DMS 273 (cell line): ENCODE measurements at regions not wholly inside any gene's neighbourhood (a gene's known extent, or its start where the extent isn't known, plus 50 kb on each side); places are given as distances from the start of the nearest gene placed in this dataset.
"Not testable (repeated sequence)": the region's sequence is repeated elsewhere in the genome, so short reads cannot be mapped to it uniquely, and the experiment has no call there.

ENCODE experiments used
- DNase-seq: peaks from one replicate; lab custom pipeline; 2025; ENCODE audit not compliant: unreplicated experiment; lab: John Stamatoyannopoulos, UW

DNA sequence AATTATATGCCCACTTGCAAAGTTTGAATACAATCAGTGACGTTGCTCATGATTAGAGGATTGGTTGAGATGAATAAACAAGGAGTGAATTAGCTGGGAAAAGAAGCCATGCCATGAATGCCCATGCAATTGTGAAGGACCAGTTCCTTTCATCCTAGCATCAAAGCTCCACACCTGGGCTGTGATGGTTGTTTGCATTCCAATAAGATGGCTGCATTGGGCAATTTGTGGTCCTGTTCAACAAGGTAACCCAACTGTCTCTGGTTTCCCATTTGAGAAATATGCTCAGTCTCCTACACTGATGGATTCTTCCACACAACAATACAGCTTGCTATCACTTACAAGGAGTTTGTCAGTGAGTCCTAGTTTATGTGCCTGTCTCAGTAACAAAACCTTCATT is 550.2 kb downstream of the STK39 start:
- DNase-seq: no peak

DNA sequence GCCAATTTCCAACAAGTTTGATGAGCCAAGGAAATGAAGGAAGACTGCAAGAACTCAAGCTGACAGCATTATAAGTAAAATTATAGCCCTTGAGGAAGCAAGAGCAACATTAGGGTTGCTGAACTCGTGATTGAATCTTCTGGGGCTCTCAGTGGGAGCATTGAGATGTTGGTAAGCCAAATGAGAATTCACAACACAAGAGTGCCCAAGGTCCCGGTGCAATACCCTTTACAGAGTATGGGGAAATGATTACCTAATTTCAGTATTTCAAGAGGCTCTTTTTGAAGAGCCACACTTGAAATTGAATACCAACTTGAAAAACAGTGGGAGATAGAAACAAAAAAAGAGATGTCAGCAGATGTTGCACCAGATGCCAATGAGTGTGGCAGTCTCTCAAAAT is 554.5 kb downstream of the STK39 start:
- DNase-seq: peak; percentile 28

DNA sequence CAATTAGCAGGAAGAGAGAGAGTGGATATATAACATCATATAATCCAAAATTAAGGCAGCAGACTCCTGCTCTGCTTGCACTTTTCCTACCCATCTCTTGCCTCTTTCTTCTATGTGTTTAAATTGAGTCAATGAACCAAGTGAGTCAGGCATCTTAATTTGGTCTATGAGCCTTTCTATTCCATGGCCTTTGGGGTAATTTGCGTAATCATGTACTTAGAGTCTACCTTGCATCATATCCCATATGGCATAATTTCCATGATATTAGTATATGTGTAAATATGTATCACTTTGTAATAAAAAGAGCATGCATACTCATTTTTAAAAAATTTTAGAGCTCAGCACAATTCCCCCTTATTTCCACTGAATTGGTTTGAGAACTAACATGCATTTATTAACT is 555.2 kb downstream of the STK39 start:
- DNase-seq: no peak

DNA sequence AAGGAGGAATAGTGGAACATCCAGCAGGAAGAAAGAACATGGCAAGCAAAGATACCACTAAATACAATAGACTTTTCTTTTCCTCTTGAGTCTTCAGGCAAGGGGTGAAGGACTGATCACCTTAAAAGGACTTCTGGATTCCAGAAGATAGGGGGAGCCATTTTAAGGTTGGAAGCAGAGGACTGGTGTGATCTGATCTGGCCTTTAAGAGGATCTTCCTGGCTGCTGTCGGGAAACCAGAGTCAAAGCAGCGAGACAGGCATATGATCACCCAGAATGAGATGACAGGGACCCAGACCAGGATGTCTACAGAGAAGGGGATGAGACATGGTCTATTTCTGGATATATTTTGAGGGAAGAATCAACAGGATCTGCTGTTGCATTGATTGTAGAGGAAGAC is 558.0 kb downstream of the STK39 start:
- peak; percentile 27 for DNase-seq

DNA sequence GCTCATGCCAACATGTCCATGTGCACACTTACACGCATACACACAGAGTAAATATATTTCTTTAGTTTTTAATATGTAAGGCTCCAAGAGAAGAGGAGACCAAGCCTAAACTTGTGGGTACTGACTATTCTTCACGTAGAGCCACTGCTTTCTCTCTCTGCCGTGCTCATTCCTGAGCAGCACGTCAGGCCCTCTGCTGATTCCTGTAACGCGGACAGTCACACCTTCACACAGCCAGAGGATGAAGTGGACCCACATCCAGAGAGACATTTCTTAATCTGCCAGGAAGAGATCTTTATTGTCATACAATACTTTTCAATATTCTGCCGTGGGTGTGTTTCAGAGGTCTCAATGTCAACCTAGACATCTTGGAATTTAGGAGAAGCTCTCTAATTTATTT is 560.7 kb downstream of the STK39 start:
- DNase-seq: no peak

DNA sequence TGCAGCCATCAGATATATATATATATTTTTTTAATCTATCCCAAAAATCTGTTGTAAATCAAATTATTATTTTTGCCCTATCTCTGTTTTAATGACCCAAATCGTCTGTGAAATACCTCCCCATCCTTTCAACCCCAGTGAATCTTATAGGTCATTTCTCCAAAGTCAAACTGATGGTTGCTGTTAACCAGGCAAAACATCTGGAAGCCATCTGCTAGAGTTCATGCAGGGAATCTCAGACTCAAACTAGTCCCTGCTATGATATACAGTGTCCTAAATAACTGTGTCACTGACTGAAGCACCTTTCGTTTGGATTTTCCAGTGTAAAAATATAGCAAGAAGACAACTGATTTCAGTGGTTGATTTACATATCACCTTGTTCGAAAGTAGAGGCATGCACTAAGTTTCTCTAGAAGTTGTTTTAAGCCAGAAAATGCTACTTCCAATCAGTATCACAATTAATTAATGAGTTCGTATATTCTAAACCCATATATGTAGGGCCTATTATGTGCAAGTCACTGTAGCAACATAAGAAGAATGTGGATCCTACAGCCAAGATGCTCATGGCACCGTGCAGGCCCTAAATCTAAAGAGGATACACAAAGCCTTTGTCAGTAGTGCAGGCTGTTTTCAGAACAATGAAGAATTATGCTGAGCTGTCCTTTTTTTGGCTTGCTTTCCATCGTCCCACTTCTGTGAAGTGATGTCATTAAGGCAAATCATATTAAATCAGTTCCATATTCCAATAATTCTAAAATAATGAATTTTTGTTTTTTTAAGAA is 566.0 kb downstream of the STK39 start:
- peak; percentile 7 for DNase-seq

DNA sequence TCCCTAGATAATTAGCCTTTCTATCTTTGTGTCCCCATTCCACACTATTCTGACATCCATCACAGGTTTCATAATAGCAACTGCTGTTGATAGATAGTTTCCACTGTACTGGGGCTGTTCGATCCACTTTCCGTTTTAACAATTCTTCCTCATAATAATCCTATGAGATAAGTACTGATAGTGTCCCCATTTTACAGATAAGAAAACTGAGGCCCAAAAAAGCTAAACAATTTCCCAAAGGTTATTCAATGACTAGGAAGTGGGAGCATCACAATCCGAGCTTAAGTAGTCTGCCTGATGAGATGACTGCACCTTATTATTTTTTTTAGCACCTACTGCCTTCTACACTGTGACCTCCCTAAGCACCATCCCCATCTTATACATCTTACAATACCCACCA is 569.2 kb downstream of the STK39 start:
- no peak for DNase-seq

DNA sequence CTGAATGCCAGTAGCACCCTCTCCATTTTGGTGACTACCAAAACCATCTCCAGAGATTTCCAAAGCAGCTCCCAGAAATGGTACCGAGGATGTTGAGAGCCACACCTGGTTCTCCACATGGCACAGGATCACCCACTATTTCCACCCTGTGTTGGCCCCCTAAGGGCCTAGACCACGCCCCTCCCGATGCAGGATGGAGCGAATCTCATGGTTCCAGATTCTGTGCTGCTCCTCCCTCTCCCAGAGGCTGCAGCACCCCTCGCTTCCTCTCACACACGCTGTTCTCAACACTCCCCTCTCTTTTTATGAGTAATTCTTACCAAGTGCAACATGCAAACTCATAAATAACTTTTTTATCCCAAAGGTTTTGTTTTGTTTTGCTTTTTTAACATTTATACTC is 571.5 kb downstream of the STK39 start:
- DNase-seq: no peak

DNA sequence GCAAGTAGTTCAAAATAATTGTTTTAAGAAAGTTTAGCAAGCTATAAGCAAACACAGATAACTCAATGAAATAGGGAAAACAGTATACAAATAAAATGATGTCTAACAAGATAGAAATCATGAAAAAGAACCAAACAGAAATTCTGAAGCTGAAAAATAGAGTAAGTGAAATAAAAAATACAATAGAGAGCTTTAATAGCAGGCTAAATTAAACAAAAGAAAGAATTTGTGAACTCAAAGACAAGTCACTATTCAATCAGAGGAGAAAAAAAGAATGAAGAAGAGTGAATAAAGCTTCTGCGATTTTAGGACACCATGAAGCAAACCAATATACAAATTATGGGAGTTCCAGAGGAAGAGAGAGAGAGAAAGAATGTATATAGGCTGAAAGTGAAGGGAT is 576.8 kb downstream of the STK39 start:
- no peak for DNase-seq

DNA sequence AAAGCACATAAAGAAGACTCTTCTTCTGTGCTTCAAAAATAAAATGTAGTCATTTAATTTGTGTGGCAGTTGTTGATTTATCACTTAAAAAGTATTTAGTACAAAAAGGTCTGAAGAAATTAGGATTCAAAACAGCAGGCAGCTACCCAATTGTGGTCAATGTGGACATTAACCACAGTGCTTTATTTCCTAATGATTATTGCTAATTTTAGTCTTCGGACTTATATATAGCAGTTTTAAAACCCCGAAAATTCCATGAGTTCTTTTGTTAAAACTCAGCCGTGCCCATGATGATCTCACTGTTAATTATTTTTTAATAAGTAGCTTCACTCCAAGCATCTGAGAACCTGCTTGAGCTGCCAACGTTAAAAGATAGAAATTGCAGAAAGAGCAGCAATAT is 594.3 kb downstream of the STK39 start:
- no peak for DNase-seq

DNA sequence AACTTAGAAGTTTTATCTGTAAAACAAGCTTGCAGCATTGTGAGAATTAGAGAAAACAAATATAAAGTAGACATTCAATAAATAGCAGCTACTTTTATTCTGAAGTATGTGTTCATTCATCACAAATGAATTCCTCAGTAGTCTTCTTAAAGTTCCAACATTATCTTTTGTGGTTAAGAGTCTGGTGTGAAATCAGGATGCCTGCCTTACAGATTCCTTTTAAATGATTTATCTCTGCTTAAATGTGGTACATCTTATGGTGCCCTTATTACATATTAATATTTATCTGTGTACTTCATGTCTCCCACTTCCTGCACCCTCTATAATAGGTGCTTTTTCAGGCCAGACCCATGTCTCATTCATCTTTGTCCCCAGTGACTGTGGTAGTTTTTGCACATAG is 595.0 kb downstream of the STK39 start:
- DNase-seq: no peak

DNA sequence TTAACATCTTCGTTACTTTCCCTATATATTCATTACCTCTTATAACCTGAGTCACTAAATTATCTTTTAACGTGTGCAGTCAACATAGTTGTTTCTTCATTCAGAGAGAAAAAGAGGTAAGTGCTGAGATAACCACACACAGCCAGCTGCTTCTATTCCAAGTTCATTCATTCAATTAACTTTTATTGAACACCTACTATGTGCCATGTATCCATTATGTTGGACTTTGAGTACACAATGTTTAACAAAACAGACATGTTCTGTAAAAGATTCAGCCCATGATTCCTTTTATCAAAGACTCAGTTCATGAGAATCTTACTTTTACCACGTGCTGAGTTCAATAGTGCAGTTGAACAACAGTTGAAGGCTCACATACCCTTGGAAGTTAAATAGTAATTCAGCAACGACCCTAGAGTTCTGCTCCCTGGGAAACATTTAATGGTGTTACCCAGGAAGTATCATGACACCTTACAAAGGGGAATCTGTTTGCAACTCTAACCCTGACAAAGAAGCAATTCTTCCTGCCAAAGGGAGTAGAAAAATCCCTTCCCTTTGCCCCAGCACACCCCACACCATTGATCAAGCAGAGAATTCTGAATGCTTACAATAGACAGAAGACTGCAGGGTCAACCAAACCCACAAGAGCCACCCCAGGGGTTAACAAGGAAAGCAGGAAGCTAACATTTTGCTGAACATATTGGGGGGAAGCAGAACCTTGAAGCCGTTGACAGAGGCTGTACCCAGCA is 595.8 kb downstream of the STK39 start:
- DNase-seq: no peak

DNA sequence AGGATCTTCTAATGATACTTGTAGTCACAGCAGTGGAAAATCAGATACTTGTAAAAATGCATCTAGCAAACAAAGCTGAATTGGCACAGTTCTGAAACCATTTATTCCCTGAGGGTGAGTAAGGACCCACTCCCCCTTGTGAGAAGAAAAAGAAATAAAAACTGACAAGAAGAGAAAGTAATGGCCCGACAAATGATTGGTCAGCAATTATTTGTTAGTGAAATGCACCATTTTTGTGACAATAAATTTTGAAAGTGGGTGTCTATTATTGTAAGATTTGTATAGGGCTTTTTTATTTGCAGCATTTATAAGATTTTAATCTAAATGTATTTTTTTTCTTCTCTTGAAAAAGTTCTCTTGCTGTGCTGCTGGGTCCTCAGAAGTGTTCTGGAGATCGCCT is 600.8 kb downstream of the STK39 start:
- DNase-seq: no peak

DNA sequence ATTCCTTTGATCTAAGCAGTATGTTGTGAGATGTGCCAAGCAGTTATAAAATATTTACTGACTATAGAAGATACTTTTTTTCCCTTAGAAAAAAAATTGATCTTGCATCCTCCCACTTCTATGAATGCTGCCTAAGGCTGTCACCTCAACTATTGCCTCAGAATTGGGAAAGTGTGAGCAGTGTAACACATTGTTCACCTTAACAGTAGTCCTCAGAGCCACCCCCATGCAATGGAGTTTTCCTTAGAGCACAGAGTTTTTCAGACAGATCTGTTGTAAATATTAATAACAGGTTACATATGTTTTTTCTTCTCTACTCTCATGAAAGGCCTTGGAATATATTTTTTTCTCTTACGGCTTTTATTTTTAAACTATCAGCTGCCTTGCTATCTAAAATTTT is 607.3 kb downstream of the STK39 start:
- DNase-seq: no peak

DNA sequence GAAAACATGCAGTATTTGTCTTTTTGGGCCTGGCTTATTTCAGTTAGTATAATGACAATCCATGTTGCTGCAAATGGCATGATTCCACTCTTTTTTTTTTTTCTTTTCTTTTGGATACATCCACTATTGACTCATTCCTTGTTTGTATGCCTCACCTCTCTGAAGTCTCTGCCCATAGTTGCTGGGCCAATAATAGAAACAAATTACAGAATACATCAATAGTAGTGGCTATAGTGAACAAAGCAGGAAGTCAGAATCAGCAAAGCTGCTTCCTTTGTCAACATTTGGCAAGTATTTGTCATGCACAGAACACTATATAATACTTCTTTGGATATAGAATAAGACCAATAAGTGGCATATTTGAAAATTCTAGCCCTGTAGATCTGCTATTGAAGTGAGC is 609.7 kb downstream of the STK39 start:
- no peak for DNase-seq

DNA sequence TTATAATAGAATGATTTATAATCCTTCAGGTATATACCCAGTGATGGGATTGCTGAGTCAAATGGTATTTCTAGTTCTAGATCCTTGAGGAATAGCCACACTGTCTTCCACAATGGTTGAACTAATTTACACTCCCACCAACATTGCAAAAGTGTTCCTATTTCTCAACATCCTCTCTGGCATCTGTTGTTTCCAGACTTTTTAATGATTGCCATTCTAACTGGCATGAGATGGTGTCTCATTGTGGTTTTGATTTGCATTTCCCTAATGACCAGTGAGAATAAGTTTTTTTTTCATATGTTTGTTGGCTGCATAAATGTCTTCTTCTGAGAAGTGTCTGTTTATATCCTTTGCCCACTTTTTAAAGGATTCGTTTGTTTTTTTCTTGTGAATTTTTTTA is 615.1 kb downstream of the STK39 start:
- not testable (repeated sequence) for DNase-seq

DNA sequence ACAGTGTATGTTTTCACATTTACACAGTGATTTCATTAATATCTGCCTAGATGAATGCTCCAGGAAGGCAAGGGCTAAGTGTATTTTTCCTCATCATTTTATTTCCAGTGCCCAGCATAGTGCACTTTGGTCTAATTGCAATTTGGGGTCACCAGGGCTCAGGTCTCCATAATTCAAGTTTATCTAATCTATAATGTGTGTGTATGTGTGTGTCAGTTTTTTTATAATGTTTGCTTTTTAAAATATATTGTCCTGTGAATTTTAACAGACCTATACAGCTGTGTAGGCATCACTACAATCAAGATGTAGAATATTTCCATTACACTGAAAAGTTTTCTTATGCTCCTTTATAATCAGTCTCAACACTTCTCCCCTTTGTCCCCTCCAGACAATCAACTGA is 620.4 kb downstream of the STK39 start:
- DNase-seq: no peak

DNA sequence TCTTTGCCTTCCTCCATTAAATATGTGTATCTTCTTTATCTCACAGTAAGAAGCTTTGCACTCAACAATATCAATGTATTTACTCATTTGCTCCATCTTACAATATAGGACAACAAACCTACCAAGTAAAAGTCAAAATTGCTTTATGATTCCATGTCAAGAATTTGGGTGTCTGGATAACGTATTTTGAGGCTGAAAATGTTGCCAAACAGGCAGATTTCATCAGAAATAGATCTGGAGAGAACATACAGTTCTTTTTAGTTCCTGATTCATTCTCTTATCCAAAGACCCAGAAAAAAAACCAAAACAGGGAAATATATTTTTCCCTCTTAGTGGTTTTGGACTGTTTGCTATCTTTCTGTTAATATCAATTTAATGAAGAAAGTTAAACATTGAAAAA is 621.1 kb downstream of the STK39 start:
- DNase-seq: no peak

DNA sequence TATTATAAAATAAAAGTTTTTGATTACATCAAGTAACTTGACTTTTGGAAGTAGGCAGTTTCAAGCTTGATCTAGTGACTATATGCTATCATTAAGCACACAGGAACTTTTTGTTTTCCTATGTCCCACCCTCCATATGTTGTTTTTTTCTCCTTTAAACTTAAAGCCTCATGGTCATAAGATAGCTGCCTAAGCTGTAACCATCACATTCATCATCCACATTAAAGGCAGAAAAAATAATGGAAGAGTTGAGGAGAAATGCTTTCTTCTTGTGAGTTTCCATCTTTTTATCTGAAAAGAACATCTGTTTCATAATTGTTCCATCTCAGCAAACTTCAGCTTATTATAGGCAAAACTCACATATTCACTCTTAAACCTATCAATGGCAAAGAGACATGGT is 630.4 kb downstream of the STK39 start:
- no peak for DNase-seq

DNA sequence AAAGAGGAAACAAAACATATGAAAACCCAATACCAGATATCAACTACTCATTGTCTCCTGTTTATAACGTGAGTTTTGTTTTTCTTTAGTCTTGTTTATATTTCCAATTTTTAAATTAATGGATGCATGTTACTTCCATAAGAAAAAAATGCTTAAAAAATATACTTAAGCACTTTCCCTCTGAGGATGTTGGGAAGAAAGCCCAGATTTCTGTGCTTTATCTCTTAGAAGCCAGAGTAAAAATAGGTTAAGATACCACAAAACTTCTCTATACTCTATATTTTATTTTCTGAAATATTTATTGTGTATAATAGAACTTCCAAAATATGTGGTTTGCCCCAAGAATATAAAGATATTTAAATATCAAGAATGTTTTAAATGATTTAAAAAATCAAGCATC is 633.9 kb downstream of the STK39 start:
- no peak for DNase-seq

DNA sequence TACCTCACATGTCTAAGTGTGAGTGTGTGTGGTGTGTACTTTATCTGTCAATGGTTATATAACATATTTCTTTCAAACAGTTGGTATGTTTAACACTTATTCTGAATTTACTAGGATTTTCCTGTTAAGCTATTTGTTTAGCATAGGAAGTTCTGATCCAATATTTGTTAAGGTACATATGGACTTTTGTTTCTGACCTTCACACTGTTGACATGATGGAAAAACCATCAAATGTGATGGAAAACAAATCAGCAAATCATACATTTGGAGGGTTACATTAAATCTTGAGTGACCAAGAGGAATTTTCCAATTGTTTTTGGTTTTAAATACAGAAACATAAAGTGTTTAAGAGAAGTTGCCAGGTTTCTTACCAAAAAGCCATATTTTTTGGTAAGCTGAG is 638.9 kb downstream of the STK39 start:
- no peak for DNase-seq

DNA sequence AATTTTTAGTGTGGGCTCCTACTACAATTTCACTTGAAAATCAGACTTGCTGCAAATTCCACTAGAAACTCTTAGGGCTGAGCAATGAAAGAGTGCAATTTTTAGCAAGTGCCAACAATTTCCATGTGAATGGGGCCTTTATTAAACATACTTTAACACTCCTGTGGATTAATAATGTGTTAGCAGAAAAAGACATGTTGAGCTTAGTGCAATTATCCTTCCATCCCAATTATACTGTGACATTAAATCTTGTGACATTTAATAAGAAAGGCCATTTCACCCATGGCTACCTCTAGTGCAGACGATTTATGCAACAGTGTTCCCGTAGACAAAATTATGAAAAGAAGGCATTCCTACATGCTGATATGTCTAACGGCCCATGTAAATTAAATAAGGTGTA is 639.7 kb downstream of the STK39 start:
- DNase-seq: no peak

DNA sequence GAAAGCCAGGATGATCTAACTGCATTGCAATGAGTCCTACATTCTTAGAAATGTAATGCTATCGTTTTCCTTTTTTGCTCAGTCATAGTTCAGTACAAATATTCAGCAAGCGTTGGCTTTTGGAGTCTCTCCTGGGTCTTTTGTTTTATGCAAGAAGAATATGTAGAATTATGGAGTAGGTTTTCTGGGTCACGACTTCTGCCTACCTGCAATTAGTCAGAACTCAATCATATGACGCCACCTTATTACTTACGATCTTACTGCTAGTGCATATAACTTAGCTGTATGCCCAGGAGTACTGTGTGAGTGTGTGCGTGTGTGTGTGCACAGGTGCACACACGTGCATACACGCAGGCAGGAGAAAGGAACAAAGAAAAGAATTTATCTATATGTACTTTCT is 640.2 kb downstream of the STK39 start:
- no peak for DNase-seq
